HFFc6 (cell line): ENCODE measurements at regions not wholly inside any gene's neighbourhood (a gene's known extent, or its start where the extent isn't known, plus 50 kb on each side); places are given as distances from the start of the nearest gene placed in this dataset.
"Not testable (repeated sequence)": the region's sequence is repeated elsewhere in the genome, so short reads cannot be mapped to it uniquely, and the experiment has no call there.

Source experiments
- DNase-seq: peaks from one replicate; pipeline ENCODE4 v3.0.0-alpha.2; 2018
- H3K27ac Mint-ChIP-seq: 2 replicates; pipeline ENCODE4 v1.8.0; 2020; ENCODE audit warnings: mild to moderate bottlenecking, mixed read lengths
- H3K27me3 Mint-ChIP-seq: 2 replicates; pipeline ENCODE4 v1.8.0; 2021; ENCODE audit warnings: mild to moderate bottlenecking, moderate library complexity, mixed read lengths; ENCODE audit not compliant: insufficient read depth
- H3K36me3 Mint-ChIP-seq: 2 replicates; pipeline ENCODE4 v1.8.0; 2021; ENCODE audit warnings: low read depth, mixed read lengths
- H3K4me1 Mint-ChIP-seq: 2 replicates; pipeline ENCODE4 v1.8.0; 2020; ENCODE audit warnings: low read depth, mixed read lengths
- H3K4me3 Mint-ChIP-seq: 2 replicates; pipeline ENCODE4 v1.8.0; 2020; ENCODE audit warnings: mild to moderate bottlenecking, moderate library complexity, mixed read lengths
- H3K9me3 Mint-ChIP-seq: 2 replicates; pipeline ENCODE4 v1.8.0; 2020; ENCODE audit warnings: mild to moderate bottlenecking, mixed read lengths
- CTCF ChIP-seq: fragments of 200-600 bp; sonication (generic); IDR thresholded peaks from 2 replicates; pipeline ENCODE4 v1.5.0; 2021; ENCODE audit warnings: antibody characterized with exemption, mild to moderate bottlenecking

GRCh38 chr3:81087607-81088006 lies 673.8 kb downstream of the GBE1 start:
- Mint-ChIP-seq H3K4me1 (no peaks in the 10 kb centered on the region), H3K27ac (no peak overlapping the region), H3K9me3 (peaks cover 15% of the 10 kb centered on the region), H3K27me3 (no peaks in the 10 kb centered on the region), H3K4me3 (no peak overlapping the region), H3K36me3 (no peaks in the 10 kb centered on the region)
- DNase-seq: no peak
- no peak for TF ChIP-seq CTCF

- no peak for DNase-seq
- H3K36me3 Mint-ChIP-seq: no peaks in the 10 kb centered on the region
- H3K4me3 Mint-ChIP-seq: no peak overlapping the region
- no peak overlapping the region for H3K27ac Mint-ChIP-seq
- H3K27me3 Mint-ChIP-seq: no peaks in the 10 kb centered on the region
- no peaks in the 10 kb centered on the region for H3K4me1 Mint-ChIP-seq
- TF ChIP-seq CTCF: no peak
- H3K9me3 Mint-ChIP-seq: peaks cover 15% of the 10 kb centered on the region
These were observed 675.1 kb downstream of the GBE1 start for GRCh38 chr3:81086348-81086747.

GRCh38 chr3:81080608-81081007 lies 680.8 kb downstream of the GBE1 start:
- Mint-ChIP-seq H3K4me1 (no peaks in the 10 kb centered on the region), H3K27me3 (no peaks in the 10 kb centered on the region), H3K9me3 (peaks cover 20% of the 10 kb centered on the region; the same call in 1 of the 2 replicates), H3K36me3 (no peaks in the 10 kb centered on the region), H3K4me3 (no peak overlapping the region), H3K27ac (no peak overlapping the region)
- DNase-seq: no peak
- TF ChIP-seq CTCF: no peak

- no peak for TF ChIP-seq CTCF
- Mint-ChIP-seq H3K4me1 (no peaks in the 10 kb centered on the region), H3K4me3 (no peak overlapping the region), H3K27me3 (no peaks in the 10 kb centered on the region), H3K27ac (no peak overlapping the region), H3K36me3 (no peaks in the 10 kb centered on the region), H3K9me3 (peaks cover 27% of the 10 kb centered on the region)
- DNase-seq: no peak
These were observed 688.9 kb downstream of the GBE1 start for GRCh38 chr3:81072591-81072990.

- H3K4me1 Mint-ChIP-seq: no peaks in the 10 kb centered on the region
- no peak overlapping the region for H3K27ac Mint-ChIP-seq
- H3K9me3 Mint-ChIP-seq: peaks cover 47% of the 10 kb centered on the region
- no peaks in the 10 kb centered on the region; the same call in 1 of the 2 replicates for H3K27me3 Mint-ChIP-seq
- no peak for TF ChIP-seq CTCF
- no peaks in the 10 kb centered on the region; the same call in 1 of the 2 replicates for H3K36me3 Mint-ChIP-seq
- DNase-seq: no peak
- no peak overlapping the region for H3K4me3 Mint-ChIP-seq
These were observed 692.9 kb downstream of the GBE1 start for GRCh38 chr3:81068546-81068945.

GRCh38 chr3:81063896-81064295 lies 697.5 kb downstream of the GBE1 start:
- no peak for DNase-seq
- Mint-ChIP-seq H3K36me3 (no peaks in the 10 kb centered on the region; the same call in 1 of the 2 replicates), H3K27ac (no peak overlapping the region), H3K4me3 (no peak overlapping the region), H3K9me3 (peaks cover 40% of the 10 kb centered on the region), H3K4me1 (no peaks in the 10 kb centered on the region), H3K27me3 (no peaks in the 10 kb centered on the region; the same call in 1 of the 2 replicates)
- TF ChIP-seq CTCF: no peak

GRCh38 chr3:81051133-81051532 lies 710.3 kb downstream of the GBE1 start:
- H3K36me3 Mint-ChIP-seq, H3K4me3 Mint-ChIP-seq, H3K4me1 Mint-ChIP-seq, H3K27ac Mint-ChIP-seq, H3K9me3 Mint-ChIP-seq, DNase-seq, H3K27me3 Mint-ChIP-seq: not testable (repeated sequence)
